H9 (cell line): ENCODE measurements at regions not wholly inside any gene's neighbourhood (a gene's known extent, or its start where the extent isn't known, plus 50 kb on each side); places are given as distances from the start of the nearest gene placed in this dataset.
A peak's percentile ranks its signal among the peaks of the same experiment; 100 is the strongest.

Experiments
- DNase-seq: peaks from one replicate; pipeline ENCODE4 v3.0.0-alpha.2; 2017
- H2AFZ ChIP-seq: one replicate; pipeline ENCODE4 v1.6.1; 2013; ENCODE audit warnings: mild to moderate bottlenecking, low read length, control low read depth, moderate library complexity
- H2AK5ac ChIP-seq: 2 replicates; pipeline ENCODE4 v1.6.1; 2013; ENCODE audit warnings: low read length, control low read depth, mixed read lengths; ENCODE audit not compliant: insufficient read length
- H2BK120ac ChIP-seq: one replicate; pipeline ENCODE4 v1.6.1; 2013; ENCODE audit warnings: low read depth, mild to moderate bottlenecking, low read length, control low read depth, inconsistent platforms; ENCODE audit not compliant: poor library complexity, severe bottlenecking
- H2BK12ac ChIP-seq: 2 replicates; pipeline ENCODE4 v1.6.1; 2013; ENCODE audit warnings: low read length, control low read depth, mixed read lengths, low read depth; ENCODE audit not compliant: insufficient read length
- H2BK15ac ChIP-seq: 2 replicates; pipeline ENCODE4 v1.6.1; 2013; ENCODE audit warnings: low read depth, low read length, control low read depth
- H2BK20ac ChIP-seq: one replicate; pipeline ENCODE4 v1.6.1; 2013; ENCODE audit warnings: low read depth, mild to moderate bottlenecking, low read length, control low read depth, inconsistent platforms; ENCODE audit not compliant: poor library complexity, severe bottlenecking
- H2BK5ac ChIP-seq: 2 replicates; pipeline ENCODE4 v1.6.1; 2013; ENCODE audit warnings: low read length, control low read depth, mixed read lengths; ENCODE audit not compliant: insufficient read length
- H3K14ac ChIP-seq: 2 replicates; pipeline ENCODE4 v1.6.1; 2013; ENCODE audit warnings: low read length, control low read depth; ENCODE audit not compliant: insufficient read depth
- H3K18ac ChIP-seq: 2 replicates; pipeline ENCODE4 v1.6.1; 2013; ENCODE audit warnings: low read depth, mild to moderate bottlenecking, mixed read lengths, low read length, control low read depth; ENCODE audit not compliant: insufficient read length
- H3K23ac ChIP-seq: 2 replicates; pipeline ENCODE4 v1.6.1; 2013; ENCODE audit warnings: low read length, control low read depth, mixed read lengths, low read depth; ENCODE audit not compliant: insufficient read length
- H3K23me2 ChIP-seq: 2 replicates; pipeline ENCODE4 v1.6.1; 2013; ENCODE audit warnings: low read depth, mild to moderate bottlenecking, mixed read lengths, low read length, control low read depth; ENCODE audit not compliant: insufficient read length, poor library complexity, severe bottlenecking
- H3K27ac ChIP-seq: 2 replicates; pipeline ENCODE4 v1.5.1; 2013; ENCODE audit warnings: low read length, control low read depth, mixed read lengths, low read depth; ENCODE audit not compliant: insufficient read length
- H3K27me3 ChIP-seq: 2 replicates; pipeline ENCODE4 v1.6.1; 2013; ENCODE audit warnings: low read length, control low read depth, inconsistent platforms; ENCODE audit not compliant: insufficient read depth
- H3K4ac ChIP-seq: 2 replicates; pipeline ENCODE4 v1.6.1; 2013; ENCODE audit warnings: low read depth, mild to moderate bottlenecking, control low read depth, inconsistent platforms, low read length, moderate library complexity
- H3K4me1 ChIP-seq: 2 replicates; pipeline ENCODE4 v1.6.1; 2013; ENCODE audit warnings: low read length, control low read depth, inconsistent platforms; ENCODE audit not compliant: insufficient read depth
- H3K4me2 ChIP-seq: 2 replicates; pipeline ENCODE4 v1.6.1; 2013; ENCODE audit warnings: low read length, control low read depth, mixed read lengths; ENCODE audit not compliant: insufficient read length, insufficient read depth
- H3K56ac ChIP-seq: 2 replicates; pipeline ENCODE4 v1.6.1; 2013; ENCODE audit warnings: low read depth, mild to moderate bottlenecking, mixed read lengths, low read length, control low read depth; ENCODE audit not compliant: insufficient read length
- H3K79me1 ChIP-seq: 2 replicates; pipeline ENCODE4 v1.6.1; 2013; ENCODE audit warnings: low read depth, mild to moderate bottlenecking, moderate library complexity, low read length, control low read depth, inconsistent platforms; ENCODE audit not compliant: insufficient read depth, poor library complexity, severe bottlenecking
- H3K79me2 ChIP-seq: 2 replicates; pipeline ENCODE4 v1.6.1; 2013; ENCODE audit warnings: low read length, control low read depth, inconsistent platforms; ENCODE audit not compliant: insufficient read depth
- H3K9ac ChIP-seq: 2 replicates; pipeline ENCODE4 v1.6.1; 2013; ENCODE audit warnings: low read length, control low read depth, mixed read lengths; ENCODE audit not compliant: insufficient read length; ENCODE audit errors: extremely low read depth
- H3K9me3 ChIP-seq: one replicate; pipeline ENCODE4 v1.6.1; 2013; ENCODE audit warnings: low read depth, low read length, inconsistent platforms; ENCODE audit not compliant: control insufficient read depth
- H3T11ph ChIP-seq: one replicate; pipeline ENCODE4 v1.6.1; 2013; ENCODE audit warnings: mild to moderate bottlenecking, low read length, control low read depth, inconsistent platforms
- H4K20me1 ChIP-seq: one replicate; pipeline ENCODE4 v1.6.1; 2013; ENCODE audit not compliant: control insufficient read depth, insufficient read length, insufficient read depth
- H4K5ac ChIP-seq: 2 replicates; pipeline ENCODE4 v1.6.1; 2013; ENCODE audit warnings: low read depth, mild to moderate bottlenecking, mixed read lengths, low read length, control low read depth; ENCODE audit not compliant: insufficient read length
- H4K8ac ChIP-seq: replicated peaks from 2 replicates; pipeline ENCODE4 v1.6.1; 2013; ENCODE audit warnings: low read length, control low read depth, mixed read lengths, low read depth; ENCODE audit not compliant: insufficient read length
- H4K91ac ChIP-seq: 2 replicates; pipeline ENCODE4 v1.6.1; 2013; ENCODE audit warnings: low read depth, mild to moderate bottlenecking, moderate library complexity, mixed read lengths, low read length, control low read depth; ENCODE audit not compliant: insufficient read length
- H3K27ac Mint-ChIP-seq, 3 experiments: 2 replicates in 2 of 3; 3 replicates in 1 of 3; pipeline ENCODE4 v1.8.0; 2020 to 2021; ENCODE audit warnings: mixed read lengths in 3 of 3, mild to moderate bottlenecking in 1 of 3, moderate library complexity in 1 of 3
- H3K27me3 Mint-ChIP-seq: 2 replicates; pipeline ENCODE4 v1.8.0; 2021; ENCODE audit warnings: low read depth, mild to moderate bottlenecking, moderate library complexity, mixed read lengths
- H3K36me3 Mint-ChIP-seq, 3 experiments: 2 replicates in 2 of 3; 3 replicates in 1 of 3; pipeline ENCODE4 v1.8.0; 2020 to 2021; ENCODE audit warnings: low read depth in 3 of 3, mixed read lengths in 3 of 3; ENCODE audit not compliant: insufficient read depth in 1 of 3
- H3K4me1 Mint-ChIP-seq, 2 experiments: 2 replicates each; pipeline ENCODE4 v1.8.0; 2020; ENCODE audit warnings: mixed read lengths in 2 of 2
- H3K4me3 Mint-ChIP-seq, 2 experiments: 2 replicates in 1 of 2; 3 replicates in 1 of 2; pipeline ENCODE4 v1.8.0; 2020 to 2021; ENCODE audit warnings: mild to moderate bottlenecking in 2 of 2, mixed read lengths in 2 of 2, moderate library complexity in 1 of 2
- H3K9me3 Mint-ChIP-seq, 2 experiments: 2 replicates in 1 of 2; 3 replicates in 1 of 2; pipeline ENCODE4 v1.8.0; 2020; ENCODE audit warnings: mild to moderate bottlenecking in 2 of 2, mixed read lengths in 2 of 2, moderate library complexity in 1 of 2
- WGBS: extraction: QIAGEN DNeasy Blood & Tissue Kit; methylation state at CpG from one replicate; pipeline ENCODE4 v1.1.7; 2013; ENCODE audit warnings: missing lambda C conversion rate, low lambda C conversion rate, mixed read lengths; ENCODE audit not compliant: insufficient read length; ENCODE audit errors: extremely low coverage; 5-methylcytosine and 5-hydroxymethylcytosine counted together
- TF ChIP-seq, protein P1 (sequence below): fragments of 200-600 bp; sonication (generic); conservative IDR thresholded peaks from 3 replicates; pipeline ENCODE4 v1.8.0; 2021; ENCODE audit warnings: antibody characterized with exemption, mild to moderate bottlenecking

DNA sequence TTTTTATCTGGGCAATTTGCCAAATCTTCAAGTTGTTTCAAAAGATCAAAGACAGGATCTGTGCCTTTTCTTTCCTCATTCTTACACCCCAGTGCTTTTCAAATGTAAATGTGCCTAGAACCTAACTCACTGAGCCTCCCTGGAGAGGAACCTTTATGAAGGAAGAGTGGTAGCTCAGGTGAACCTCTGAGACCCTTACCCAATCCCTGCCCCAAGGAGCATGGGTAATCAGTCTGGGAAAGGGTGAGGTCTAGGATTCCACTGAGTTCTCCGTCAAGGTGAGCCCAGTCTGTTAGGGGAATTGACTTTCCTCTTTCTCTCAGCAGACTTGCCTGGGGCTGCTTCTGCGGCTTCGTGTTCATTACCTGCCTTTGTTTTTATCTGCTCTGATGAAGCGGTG lies 88.1 kb upstream of the MAP4K4 start:
- peak; percentile 50 for DNase-seq
- H3K4me3 Mint-ChIP-seq, result no peak overlapping the region
- no peak overlapping the region for H3K27ac ChIP-seq

More for the DNA sequence above, 88.1 kb upstream of the MAP4K4 start:
- Histone ChIP-seq H3K23me2 (no peaks in the 10 kb centered on the region), H2BK5ac (no peak overlapping the region), H2BK15ac (no peak overlapping the region), H3K56ac (no peak overlapping the region), H3T11ph (no peak overlapping the region), H3K9me3 (no peaks in the 10 kb centered on the region), H4K91ac (no peak overlapping the region), H4K5ac (no peak overlapping the region), H2AFZ (no peak overlapping the region), H3K79me2 (no peaks in the 10 kb centered on the region), H2BK20ac (no peak overlapping the region), H2BK12ac (no peak overlapping the region), H3K79me1 (no peaks in the 10 kb centered on the region), H3K27me3 (no peaks in the 10 kb centered on the region), H4K20me1 (no peaks in the 10 kb centered on the region), H3K18ac (no peak overlapping the region), H2AK5ac (no peak overlapping the region), H2BK120ac (no peak overlapping the region), H3K4me1 (peaks cover 3% of the 10 kb centered on the region; the same call in 1 of the 2 replicates), H4K8ac (no peak overlapping the region), H3K23ac (no peak overlapping the region), H3K4ac (no peak overlapping the region), H3K4me2 (no peak overlapping the region), H3K14ac (no peak overlapping the region), H3K9ac (no peak overlapping the region)
- Mint-ChIP-seq H3K27ac (peak overlapping the region in 2 of 3 experiments; percentile 34 to 74; a peak in 2 of 7 replicates), H3K9me3 (peaks cover 10 to 15% of the 10 kb centered on the region in 2 experiments), H3K4me1 (peaks cover 27 to 34% of the 10 kb centered on the region in 2 experiments), H3K36me3 (peaks cover 2 to 37% (median 4%) of the 10 kb centered on the region in 3 experiments; a peak in 6 of 7 replicates), H3K27me3 (no peaks in the 10 kb centered on the region)
- TF ChIP-seq, protein P1, sequence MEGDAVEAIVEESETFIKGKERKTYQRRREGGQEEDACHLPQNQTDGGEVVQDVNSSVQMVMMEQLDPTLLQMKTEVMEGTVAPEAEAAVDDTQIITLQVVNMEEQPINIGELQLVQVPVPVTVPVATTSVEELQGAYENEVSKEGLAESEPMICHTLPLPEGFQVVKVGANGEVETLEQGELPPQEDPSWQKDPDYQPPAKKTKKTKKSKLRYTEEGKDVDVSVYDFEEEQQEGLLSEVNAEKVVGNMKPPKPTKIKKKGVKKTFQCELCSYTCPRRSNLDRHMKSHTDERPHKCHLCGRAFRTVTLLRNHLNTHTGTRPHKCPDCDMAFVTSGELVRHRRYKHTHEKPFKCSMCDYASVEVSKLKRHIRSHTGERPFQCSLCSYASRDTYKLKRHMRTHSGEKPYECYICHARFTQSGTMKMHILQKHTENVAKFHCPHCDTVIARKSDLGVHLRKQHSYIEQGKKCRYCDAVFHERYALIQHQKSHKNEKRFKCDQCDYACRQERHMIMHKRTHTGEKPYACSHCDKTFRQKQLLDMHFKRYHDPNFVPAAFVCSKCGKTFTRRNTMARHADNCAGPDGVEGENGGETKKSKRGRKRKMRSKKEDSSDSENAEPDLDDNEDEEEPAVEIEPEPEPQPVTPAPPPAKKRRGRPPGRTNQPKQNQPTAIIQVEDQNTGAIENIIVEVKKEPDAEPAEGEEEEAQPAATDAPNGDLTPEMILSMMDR, result no peak
- whole genome bisulfite sequencing, result no CpG with 5 or more reads among the region's 4 CpGs
